Stomach smooth muscle (tissue), 2 donors: ENCODE measurements at regions not wholly inside any gene's neighbourhood (a gene's known extent, or its start where the extent isn't known, plus 50 kb on each side); places are given as distances from the start of the nearest gene placed in this dataset.
"Not testable (repeated sequence)": the region's sequence is repeated elsewhere in the genome, so short reads cannot be mapped to it uniquely, and the experiment has no call there.

ENCODE experiments used
- H3K27ac ChIP-seq: one replicate; pipeline ENCODE4 v1.7.0; 2013; ENCODE audit warnings: mild to moderate bottlenecking, low read length, inconsistent platforms
- H3K27me3 ChIP-seq, 2 donors: one replicate each; pipeline ENCODE4 v1.7.0; 2013; ENCODE audit warnings: low read length in 2 of 2; ENCODE audit not compliant: insufficient read depth in 2 of 2, control insufficient read depth in 1 of 2
- H3K36me3 ChIP-seq, 2 donors: one replicate each; pipeline ENCODE4 v1.7.0; 2013; ENCODE audit warnings: low read length in 2 of 2; ENCODE audit not compliant: control insufficient read depth in 2 of 2, insufficient read depth in 2 of 2
- H3K4me1 ChIP-seq: one replicate; pipeline ENCODE4 v1.7.0; 2013; ENCODE audit warnings: low read length; ENCODE audit not compliant: control insufficient read depth, insufficient read depth
- H3K4me3 ChIP-seq, 2 donors: one replicate each; pipeline ENCODE4 v1.7.0; 2013; ENCODE audit warnings: low read length in 2 of 2
- H3K9ac ChIP-seq, 2 donors: one replicate each; pipeline ENCODE4 v1.7.0; 2013; ENCODE audit warnings: low read length in 2 of 2, mild to moderate bottlenecking in 1 of 2
- H3K9me3 ChIP-seq, 2 donors: one replicate each; pipeline ENCODE4 v1.7.0; 2013; ENCODE audit warnings: low read length in 2 of 2; ENCODE audit not compliant: control insufficient read depth in 2 of 2
- donor health status: healthy.
- donor health status: Pancreatic carcinoma.

DNA sequence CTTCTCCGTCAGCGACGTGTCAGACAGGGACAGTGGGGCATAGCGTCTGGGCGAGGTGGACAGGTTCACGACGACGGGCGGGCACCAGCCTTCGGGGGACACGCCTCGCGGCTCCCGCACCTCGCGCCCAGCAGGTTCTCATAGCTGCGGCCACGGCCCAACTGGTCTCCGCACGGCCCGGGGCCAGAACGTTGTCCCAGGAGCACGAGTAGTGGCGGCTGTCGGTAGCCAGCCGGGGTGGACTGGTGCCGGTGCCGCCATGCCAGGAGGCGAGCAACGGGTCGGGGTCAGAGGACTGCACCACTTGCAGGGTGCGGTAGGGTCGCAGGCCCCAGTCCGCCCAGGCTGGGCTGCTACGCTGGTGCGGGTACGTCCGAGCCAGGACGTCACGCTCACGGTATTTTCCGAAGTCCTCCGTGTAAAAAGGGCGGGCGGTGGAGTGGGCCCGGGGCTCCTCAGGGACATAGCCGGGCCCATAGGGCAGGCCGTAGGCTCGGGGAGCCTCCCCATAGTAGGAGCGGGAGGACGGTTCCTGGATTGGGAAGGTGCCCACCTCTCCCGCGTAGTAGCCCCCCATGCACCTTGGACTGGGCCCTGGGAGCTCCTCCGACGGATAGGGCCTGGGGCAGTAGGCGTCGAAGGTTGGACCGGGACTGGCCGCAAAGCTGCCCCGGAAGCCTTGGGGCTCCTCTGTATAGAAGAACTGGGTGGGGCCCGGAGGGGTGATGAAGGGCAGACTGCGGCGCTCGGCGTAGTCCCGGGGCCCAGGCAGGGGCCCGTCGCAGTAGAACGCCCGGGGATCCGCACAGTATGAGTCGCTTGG, 301.2 kb downstream of the CCDC74A start:
- H3K4me1 ChIP-seq, H3K36me3 ChIP-seq, H3K27ac ChIP-seq, H3K27me3 ChIP-seq, H3K9ac ChIP-seq, H3K9me3 ChIP-seq, H3K4me3 ChIP-seq: not testable (repeated sequence)

DNA sequence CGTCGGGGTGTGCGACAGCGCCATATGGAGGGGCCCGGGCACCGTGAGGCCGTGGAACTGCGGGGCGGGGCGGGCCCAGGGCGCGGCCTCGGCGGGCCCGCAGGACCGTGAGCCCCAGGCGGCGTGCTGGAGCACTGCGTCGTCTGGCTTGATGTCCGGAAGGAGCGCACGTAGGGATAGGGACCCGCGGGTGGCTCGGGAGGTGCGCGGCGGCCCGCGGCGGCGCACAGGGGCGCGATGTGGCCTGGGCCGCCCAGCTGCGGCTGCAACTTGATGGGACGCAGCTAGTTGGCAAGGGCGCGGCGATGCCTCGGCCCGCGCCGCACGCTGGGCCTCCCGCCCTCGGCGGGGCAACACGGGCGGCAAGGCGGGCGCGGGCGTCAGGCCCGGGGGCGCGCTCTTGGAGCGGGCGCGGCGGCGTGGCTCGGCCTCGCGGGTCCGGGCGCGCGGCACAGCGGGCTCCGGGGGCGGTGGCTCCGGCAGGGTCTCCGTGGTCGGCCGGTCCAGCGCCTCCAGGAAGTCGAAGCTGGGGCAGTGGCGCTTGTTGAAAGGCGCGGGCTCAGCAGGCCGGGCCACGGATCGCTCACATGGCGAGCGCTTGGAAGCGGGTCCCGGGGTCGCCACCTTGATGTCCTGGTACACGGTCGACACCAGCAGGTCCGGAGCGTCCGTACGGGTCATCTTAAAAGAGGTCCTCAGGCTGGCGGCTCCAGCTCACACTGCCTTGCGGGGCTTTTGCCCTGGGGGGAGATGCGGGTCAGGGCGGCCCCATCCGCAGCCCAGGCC, 302.0 kb downstream of the CCDC74A start:
- not testable (repeated sequence) for H3K4me3 ChIP-seq, H3K36me3 ChIP-seq, H3K9ac ChIP-seq

DNA sequence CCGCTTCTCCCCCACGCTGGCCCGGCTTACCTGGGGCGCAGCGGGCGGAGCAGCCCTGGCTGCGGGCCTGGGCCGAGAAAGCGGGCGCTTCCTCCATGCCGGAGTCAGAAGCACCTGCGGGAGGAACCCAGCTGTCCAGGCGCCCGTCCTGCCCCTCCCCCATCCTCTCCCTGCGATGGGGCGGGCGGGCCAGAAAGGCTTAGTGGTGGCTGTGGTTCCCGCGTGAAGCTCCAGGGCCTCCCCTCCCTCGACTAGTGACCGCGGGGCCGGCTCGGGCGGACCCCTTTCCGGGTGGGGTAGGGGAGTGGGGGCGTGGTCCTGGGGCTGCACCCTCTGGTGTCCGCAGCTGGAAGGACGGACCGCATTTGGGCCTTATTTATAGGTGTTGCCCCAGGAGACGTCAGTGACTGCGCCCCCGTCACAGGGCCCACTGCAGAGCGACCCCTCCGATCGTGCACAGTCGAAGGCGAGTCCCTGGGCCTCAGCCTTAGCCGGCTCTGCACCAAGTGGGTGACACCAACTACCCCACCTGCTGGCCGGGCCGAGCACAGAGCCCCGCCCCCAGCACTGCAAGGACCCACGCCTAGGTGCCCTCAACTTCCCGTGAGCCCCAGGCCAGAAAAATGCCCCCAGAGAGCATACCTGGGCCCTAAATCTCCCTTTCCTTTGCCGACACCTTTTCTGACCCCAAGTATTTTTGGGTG, 302.7 kb downstream of the CCDC74A start:
- H3K4me1 ChIP-seq, H3K9me3 ChIP-seq, H3K36me3 ChIP-seq, H3K4me3 ChIP-seq, H3K27me3 ChIP-seq, H3K9ac ChIP-seq, H3K27ac ChIP-seq: not testable (repeated sequence)

More for the DNA sequence above, 302.0 kb downstream of the CCDC74A start:
- not testable (repeated sequence) for H3K4me1 ChIP-seq, H3K9me3 ChIP-seq, H3K27me3 ChIP-seq, H3K27ac ChIP-seq

DNA sequence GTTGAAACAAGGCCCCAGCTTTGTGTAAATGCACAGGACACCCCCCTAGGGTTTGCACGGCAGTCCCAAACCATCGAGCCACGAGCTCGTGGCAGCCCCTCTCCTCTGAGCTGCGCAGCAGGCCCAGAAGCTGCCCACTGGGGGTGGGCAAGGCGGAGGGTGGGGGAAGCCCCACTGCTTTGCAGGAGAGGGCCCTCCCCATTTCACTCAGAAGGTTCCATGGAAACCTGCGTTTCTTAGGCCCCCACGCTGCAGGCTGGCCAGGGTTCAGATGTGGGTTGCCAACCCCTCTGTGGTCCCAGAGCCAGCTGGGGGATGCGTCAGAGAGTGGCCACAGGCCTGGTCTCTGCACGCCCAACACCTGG, 303.2 kb downstream of the CCDC74A start:
- not testable (repeated sequence) for H3K36me3 ChIP-seq, H3K27me3 ChIP-seq, H3K9me3 ChIP-seq, H3K4me1 ChIP-seq, H3K4me3 ChIP-seq, H3K27ac ChIP-seq, H3K9ac ChIP-seq

DNA sequence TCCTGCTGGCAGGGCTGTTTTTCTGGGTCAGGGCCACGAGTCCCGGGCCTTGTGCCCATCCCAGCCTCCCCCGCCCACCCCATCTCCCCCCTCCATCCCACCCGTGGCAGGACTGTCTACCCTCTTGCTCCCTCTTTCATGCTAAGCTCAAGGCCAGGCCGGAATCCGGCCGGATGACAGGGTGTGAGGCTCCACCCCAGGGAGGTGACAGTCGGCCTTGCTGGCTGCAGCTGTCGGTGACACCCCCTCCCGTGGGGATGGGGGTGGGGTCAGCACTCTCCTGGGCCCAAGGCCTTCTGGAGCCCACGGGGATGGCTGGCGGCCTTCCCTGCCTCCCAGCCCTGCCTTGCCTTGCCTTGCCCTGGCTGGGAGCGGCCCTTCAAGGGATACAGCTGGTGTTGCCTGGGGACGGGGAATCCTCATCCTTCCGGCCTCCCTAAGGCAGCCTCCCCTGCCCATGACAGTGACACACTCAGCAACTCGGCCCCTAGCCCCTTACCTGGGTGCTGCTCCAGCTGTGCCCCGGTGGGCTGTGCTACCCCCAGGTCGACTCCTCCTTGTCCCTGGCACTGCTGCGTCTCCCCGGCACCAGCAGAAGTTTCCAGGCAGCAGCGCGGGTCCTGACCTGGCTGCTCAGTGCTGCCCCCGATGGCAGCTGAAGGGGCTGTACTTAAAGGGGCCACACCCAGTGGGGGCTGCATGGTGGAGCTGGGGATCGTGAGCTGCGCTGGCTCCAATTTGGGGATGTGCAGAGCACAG, 303.9 kb downstream of the CCDC74A start:
- not testable (repeated sequence) for H3K36me3 ChIP-seq, H3K9me3 ChIP-seq, H3K4me3 ChIP-seq, H3K4me1 ChIP-seq, H3K9ac ChIP-seq, H3K27ac ChIP-seq, H3K27me3 ChIP-seq

DNA sequence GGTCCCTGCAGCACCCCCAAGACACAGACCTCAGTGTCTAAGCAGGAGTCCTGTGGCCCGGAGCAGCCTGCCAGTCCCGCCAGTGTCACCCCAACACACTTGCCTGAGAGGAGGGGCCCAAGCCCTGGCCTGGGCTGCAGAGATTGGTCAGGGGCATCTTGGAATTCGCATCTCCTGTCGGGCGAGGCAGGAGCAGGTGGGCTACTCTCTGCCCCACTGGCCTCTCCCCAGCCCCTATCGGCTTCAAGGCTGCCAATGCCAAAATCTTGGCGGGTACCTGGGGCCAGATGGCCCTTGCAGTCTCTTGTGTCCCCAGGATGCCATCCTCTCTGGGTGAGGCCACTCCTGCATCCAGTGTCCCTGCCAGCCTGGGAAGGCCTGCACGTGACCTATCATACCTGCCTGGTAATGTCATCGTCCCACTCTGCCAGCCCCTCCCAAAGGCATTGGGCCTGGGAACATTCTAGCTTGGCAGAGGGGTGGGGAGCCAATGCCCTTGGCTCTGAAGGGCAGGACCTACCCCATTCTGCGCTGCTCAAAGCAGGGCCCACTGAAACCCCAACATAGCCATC, 304.6 kb downstream of the CCDC74A start:
- not testable (repeated sequence) for H3K36me3 ChIP-seq, H3K4me3 ChIP-seq, H3K27ac ChIP-seq, H3K9me3 ChIP-seq, H3K9ac ChIP-seq, H3K4me1 ChIP-seq, H3K27me3 ChIP-seq

DNA sequence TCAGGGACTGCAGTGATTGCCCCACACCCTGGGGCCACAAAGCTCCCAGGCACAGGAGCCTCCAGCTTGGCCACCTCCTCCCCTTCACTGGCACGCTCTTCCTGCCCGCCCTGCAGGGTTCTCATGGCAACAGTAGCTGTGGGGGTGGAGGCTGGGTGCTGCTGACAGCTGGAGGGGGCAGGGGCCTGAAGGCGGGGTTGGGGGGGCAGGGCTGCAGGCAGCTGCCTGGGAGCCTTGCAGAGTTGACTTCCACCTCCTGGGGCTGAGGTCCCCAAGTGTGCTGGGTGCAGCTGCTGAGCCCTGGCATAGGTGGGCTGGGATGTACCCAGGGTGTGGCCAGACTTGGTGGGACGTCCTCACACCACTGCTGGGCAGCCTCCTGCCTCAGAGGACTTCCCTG, 305.2 kb downstream of the CCDC74A start:
- H3K36me3 ChIP-seq, H3K4me1 ChIP-seq, H3K4me3 ChIP-seq, H3K9me3 ChIP-seq, H3K9ac ChIP-seq, H3K27me3 ChIP-seq, H3K27ac ChIP-seq: not testable (repeated sequence)

DNA sequence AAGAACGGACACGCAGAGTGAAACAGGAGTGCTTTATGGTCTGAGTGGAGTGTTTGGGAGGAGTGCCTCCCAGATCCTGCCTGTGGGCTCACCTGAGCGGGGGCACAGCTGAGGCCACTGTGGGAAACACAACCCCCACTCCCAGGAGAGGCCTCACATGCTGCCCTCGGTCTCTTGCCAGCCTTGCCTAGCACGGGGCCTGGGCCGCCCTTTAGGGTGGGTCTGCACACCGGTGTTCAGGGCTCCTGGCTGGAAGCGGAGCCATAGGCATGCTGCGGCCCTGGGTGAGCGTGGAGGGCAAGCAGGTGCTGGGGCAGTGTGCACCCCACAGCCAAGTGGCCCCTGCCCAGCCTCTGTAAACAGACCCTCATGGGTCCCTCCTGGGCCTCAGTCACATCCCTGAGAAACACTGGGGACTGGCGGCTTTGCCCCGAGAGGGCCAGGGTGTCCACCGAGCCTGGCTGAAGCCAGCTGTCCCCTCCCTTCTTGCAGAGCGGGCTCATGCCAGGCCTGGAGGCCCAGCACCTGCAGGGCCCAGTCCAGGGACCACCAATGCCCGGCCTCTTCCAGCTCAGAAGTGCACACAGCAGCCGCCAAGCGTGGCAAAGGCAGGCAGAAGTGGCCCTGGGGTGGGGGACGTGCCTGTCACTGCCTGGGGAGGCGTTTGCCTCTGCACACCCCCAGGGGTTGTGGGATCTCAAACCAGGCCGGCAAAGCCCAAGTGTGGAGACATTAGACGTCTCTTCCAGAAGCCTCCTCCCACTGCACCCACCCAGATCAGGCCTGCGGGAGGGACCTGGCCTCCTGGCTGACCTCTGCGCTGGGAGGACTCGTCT, 305.9 kb downstream of the CCDC74A start:
- not testable (repeated sequence) for H3K4me3 ChIP-seq, H3K27ac ChIP-seq, H3K27me3 ChIP-seq, H3K9me3 ChIP-seq, H3K36me3 ChIP-seq, H3K9ac ChIP-seq, H3K4me1 ChIP-seq

DNA sequence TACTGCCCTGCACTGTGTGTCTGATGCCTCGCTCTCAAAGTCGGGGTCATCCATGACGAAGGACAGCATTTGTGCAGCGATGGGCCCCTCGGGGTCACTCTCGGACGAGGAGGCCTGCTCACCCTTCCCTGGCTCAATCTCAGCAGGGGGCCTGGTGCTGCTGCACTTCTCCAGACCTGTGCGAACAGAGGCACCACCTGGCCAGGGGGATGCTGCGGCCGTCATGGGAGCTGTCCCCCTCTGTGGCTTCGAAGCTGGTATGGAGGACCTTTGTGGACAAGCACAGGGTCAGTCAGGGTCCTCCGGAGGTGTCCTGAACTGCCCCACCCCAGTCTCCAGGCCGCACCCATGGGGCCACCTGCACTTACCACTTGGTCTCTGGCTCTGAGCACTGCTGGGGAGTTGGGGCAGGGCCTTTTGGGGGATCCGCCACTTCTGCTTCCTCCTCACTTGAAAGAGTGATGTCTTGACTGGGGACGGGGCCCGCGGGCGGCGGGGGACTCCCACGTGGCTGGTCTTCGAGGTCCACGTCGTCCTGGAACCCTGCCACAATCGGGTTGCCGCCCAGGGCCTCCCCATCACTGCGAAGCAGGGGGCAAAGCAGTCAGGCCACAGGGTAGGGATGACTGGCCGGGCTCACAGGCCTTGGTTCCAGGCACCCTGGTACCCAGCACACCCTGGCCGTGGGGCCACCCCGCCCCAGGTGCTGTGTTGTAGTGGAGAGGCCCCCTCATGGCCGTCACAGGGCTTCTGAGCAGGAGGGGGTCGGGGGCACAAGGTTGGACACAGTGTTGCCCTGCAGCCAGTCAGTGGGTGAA, 306.7 kb downstream of the CCDC74A start:
- H3K9me3 ChIP-seq, H3K27ac ChIP-seq, H3K4me1 ChIP-seq, H3K27me3 ChIP-seq, H3K36me3 ChIP-seq, H3K4me3 ChIP-seq, H3K9ac ChIP-seq: not testable (repeated sequence)
